Erythroblast (primary cell): ENCODE measurements at regions not wholly inside any gene's neighbourhood (a gene's known extent, or its start where the extent isn't known, plus 50 kb on each side); places are given as distances from the start of the nearest gene placed in this dataset.

Experiments
- GATA1 ChIP-seq: IDR thresholded peaks from 2 replicates; pipeline ENCODE4 v1.6.1; 2011; ENCODE audit warnings: low read depth, mild to moderate bottlenecking, control low read depth, low read length, moderate library complexity
- POLR2A ChIP-seq: IDR thresholded peaks from 2 replicates; pipeline ENCODE4 v1.6.1; 2011; ENCODE audit warnings: mild to moderate bottlenecking, low read length

DNA sequence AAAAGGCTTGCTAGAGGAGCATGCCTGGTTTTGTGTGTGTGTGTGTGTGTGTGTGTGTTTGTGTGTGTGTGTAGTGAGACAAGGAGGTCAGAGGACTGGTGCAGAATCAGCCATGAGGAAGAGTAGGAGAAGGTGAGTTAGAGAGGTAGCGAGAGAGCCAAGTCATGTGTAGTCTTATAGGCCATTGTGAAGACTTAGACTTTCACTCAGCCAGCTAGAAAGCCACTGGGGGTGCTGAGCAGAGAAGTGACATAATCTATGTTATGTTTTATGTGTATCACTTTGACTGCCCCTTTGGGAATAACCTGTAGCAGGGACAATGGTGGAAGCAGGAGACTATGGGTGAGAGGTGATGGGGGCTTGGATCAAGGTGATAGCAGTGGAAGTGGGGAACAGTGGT lies 180.5 kb upstream of the CLINT1 start:
- TF ChIP-seq POLR2A (no peak), GATA1 (no peak)
